Calu3 (cell line): ENCODE measurements at regions not wholly inside any gene's neighbourhood (a gene's known extent, or its start where the extent isn't known, plus 50 kb on each side); places are given as distances from the start of the nearest gene placed in this dataset.

Source experiments
- BruUV-seq: library from RNA; stranded (reverse); fragments of 400-500 nt; replicated peaks from 2 replicates; lab custom pipeline; 2021; lab: Mats Ljungman, UMichigan
- CTCF ChIA-PET: fragments of 300-600 bp; sonication (Branson Sonifier 250); formaldehyde crosslinking; loops from one replicate; lab custom pipeline; 2022; ENCODE audit warnings: antibody characterized with exemption; lab: Charles Lee
- DNase-seq: peaks from one replicate; pipeline ENCODE4 v3.0.0; 2022
- H3K27ac Mint-ChIP-seq: one replicate; pipeline ENCODE4 v1.8.0; 2022; ENCODE audit warnings: mixed read lengths; ENCODE audit not compliant: unreplicated experiment
- H3K27me3 Mint-ChIP-seq: one replicate; pipeline ENCODE4 v1.8.0; 2022; ENCODE audit warnings: mixed read lengths; ENCODE audit not compliant: unreplicated experiment
- H3K36me3 Mint-ChIP-seq: one replicate; pipeline ENCODE4 v1.8.0; 2022; ENCODE audit warnings: mild to moderate bottlenecking, moderate library complexity, mixed read lengths; ENCODE audit not compliant: insufficient read depth, unreplicated experiment
- H3K4me1 Mint-ChIP-seq: one replicate; pipeline ENCODE4 v1.8.0; 2022; ENCODE audit warnings: mild to moderate bottlenecking, low read depth, mixed read lengths; ENCODE audit not compliant: unreplicated experiment
- H3K4me3 Mint-ChIP-seq: one replicate; pipeline ENCODE4 v1.8.0; 2022; ENCODE audit warnings: mild to moderate bottlenecking, low read depth, moderate library complexity, mixed read lengths; ENCODE audit not compliant: unreplicated experiment
- H3K9me3 Mint-ChIP-seq: one replicate; pipeline ENCODE4 v1.8.0; 2022; ENCODE audit warnings: low read depth, mixed read lengths; ENCODE audit not compliant: unreplicated experiment
- CTCF ChIP-seq: fragments of 200-600 bp; IDR thresholded peaks from one replicate; pipeline ENCODE4 v1.8.0; 2022; ENCODE audit warnings: antibody characterized with exemption; ENCODE audit not compliant: unreplicated experiment
- intact Hi-C: fragments of 100-400 bp; cut with micrococcal nuclease; formaldehyde crosslinking; loops from one replicate; pipeline ENCODE4 v1.10.0; 2022; ENCODE audit not compliant: unreplicated experiment

GRCh38 chr7:48786951-48787350, 137.4 kb upstream of the CDC14C start:
- Mint-ChIP-seq H3K27ac (no peak overlapping the region), H3K4me1 (no peaks in the 10 kb centered on the region), H3K27me3 (no peaks in the 10 kb centered on the region), H3K9me3 (peaks cover 11% of the 10 kb centered on the region), H3K4me3 (no peak overlapping the region), H3K36me3 (no peaks in the 10 kb centered on the region)
- no TSS peak for BruUV-seq
- CTCF ChIA-PET, result no interaction called here
- no peak for TF ChIP-seq CTCF
- DNase-seq, result no peak
- intact Hi-C loops, result no loop called here

- intact Hi-C loops, result no loop called here
- peaks cover 4% of the 10 kb centered on the region for H3K9me3 Mint-ChIP-seq
- TF ChIP-seq CTCF, result no peak
- no TSS peak for BruUV-seq
- CTCF ChIA-PET, result no interaction called here
- H3K4me3 Mint-ChIP-seq, result no peak overlapping the region
- H3K36me3 Mint-ChIP-seq, result no peaks in the 10 kb centered on the region
- no peak for DNase-seq
- no peak overlapping the region for H3K27ac Mint-ChIP-seq
- no peaks in the 10 kb centered on the region for H3K27me3 Mint-ChIP-seq
- H3K4me1 Mint-ChIP-seq, result no peaks in the 10 kb centered on the region
These were observed 121.1 kb upstream of the CDC14C start for GRCh38 chr7:48803250-48803649.

GRCh38 chr7:48806731-48807130, 117.6 kb upstream of the CDC14C start:
- Mint-ChIP-seq H3K4me1 (no peaks in the 10 kb centered on the region), H3K27me3 (no peaks in the 10 kb centered on the region), H3K27ac (no peak overlapping the region), H3K4me3 (no peak overlapping the region), H3K9me3 (no peaks in the 10 kb centered on the region), H3K36me3 (no peaks in the 10 kb centered on the region)
- intact Hi-C loops, result loop anchor here (1.0 kb wide), 1 partner anchor 28 kb away; no protein-coding TSS in a partner anchor
- CTCF ChIA-PET, result no interaction called here
- BruUV-seq, result no TSS peak
- TF ChIP-seq CTCF, result no peak
- no peak for DNase-seq

GRCh38 chr7:48811071-48811470, 113.3 kb upstream of the CDC14C start:
- Mint-ChIP-seq H3K4me3 (no peak overlapping the region), H3K4me1 (no peaks in the 10 kb centered on the region), H3K9me3 (peaks cover 6% of the 10 kb centered on the region), H3K27me3 (no peaks in the 10 kb centered on the region), H3K27ac (no peak overlapping the region), H3K36me3 (no peaks in the 10 kb centered on the region)
- no peak for TF ChIP-seq CTCF
- intact Hi-C loops, result no loop called here
- CTCF ChIA-PET, result no interaction called here
- no TSS peak for BruUV-seq
- no peak for DNase-seq
